Lower lobe of right lung (tissue), 2 donors: ENCODE measurements at regions not wholly inside any gene's neighbourhood (a gene's known extent, or its start where the extent isn't known, plus 50 kb on each side); places are given as distances from the start of the nearest gene placed in this dataset.
"Not testable (repeated sequence)": the region's sequence is repeated elsewhere in the genome, so short reads cannot be mapped to it uniquely, and the experiment has no call there.

Experiments used
- ATAC-seq, 2 donors: fragments of 200-7000 bp; cut with Tn5 transposase; one replicate each; pipeline ENCODE4 v1.9.1; 2020 to 2022; ENCODE audit warnings: mild to moderate bottlenecking in 2 of 2, moderate library complexity in 2 of 2
- DNase-seq: peaks from one replicate; pipeline ENCODE4 v3.0.0-alpha.2; 2020
- H3K27ac ChIP-seq: fragments of 200-600 bp; one replicate; pipeline ENCODE4 v1.8.0; 2022
- H3K27me3 ChIP-seq: fragments of 200-600 bp; one replicate; pipeline ENCODE4 v1.8.0; 2022; ENCODE audit warnings: low read depth
- H3K36me3 ChIP-seq: fragments of 200-600 bp; one replicate; pipeline ENCODE4 v1.8.0; 2022; ENCODE audit warnings: mild to moderate bottlenecking
- H3K4me1 ChIP-seq: fragments of 200-600 bp; one replicate; pipeline ENCODE4 v1.8.0; 2022
- H3K4me3 ChIP-seq: fragments of 200-600 bp; one replicate; pipeline ENCODE4 v1.8.0; 2022; ENCODE audit warnings: mild to moderate bottlenecking
- H3K9me3 ChIP-seq: fragments of 200-600 bp; one replicate; pipeline ENCODE4 v1.8.0; 2022
- intact Hi-C: fragments of 100-400 bp; cut with DNase I; formaldehyde crosslinking; loops from one replicate; pipeline ENCODE4 v1.11.0; 2022
- TF ChIP-seq, protein P1 (sequence below): fragments of 200-600 bp; IDR thresholded peaks from one replicate; pipeline ENCODE4 v1.8.0; 2022; ENCODE audit warnings: antibody characterized with exemption, mild to moderate bottlenecking
- donor health status: DM: no; HTN: yes; CAD: no; lungs with severe emphysema.

DNA sequence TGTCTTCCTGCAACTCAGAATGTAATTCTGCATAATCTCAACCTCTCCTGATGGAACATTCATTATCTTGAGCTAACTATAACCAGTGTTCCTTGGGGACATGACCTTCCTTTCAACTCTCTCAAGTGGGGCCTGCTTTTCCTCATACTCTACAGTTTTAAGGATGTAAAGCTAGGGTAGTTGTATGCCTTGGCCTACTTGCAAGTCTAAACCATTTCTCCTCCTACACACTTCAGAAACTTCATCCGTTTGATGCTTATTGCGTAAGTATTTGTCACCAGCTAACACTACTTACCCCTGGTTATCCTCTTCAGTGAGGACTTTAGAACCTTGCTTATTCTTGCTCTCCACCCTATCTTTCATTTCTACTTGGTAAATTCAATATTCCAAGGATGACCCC, 548.9 kb downstream of the HINT1 start:
- no peaks in the 10 kb centered on the region for H3K27me3 ChIP-seq
- intact Hi-C loops, result no loop called here
- DNase-seq (no peak), ATAC-seq (no peak)
- H3K4me3 ChIP-seq, result no peak overlapping the region
- H3K36me3 ChIP-seq, result no peaks in the 10 kb centered on the region
- no peak overlapping the region for H3K27ac ChIP-seq
- H3K4me1 ChIP-seq, result no peaks in the 10 kb centered on the region
- H3K9me3 ChIP-seq, result no peaks in the 10 kb centered on the region
- TF ChIP-seq, protein P1, sequence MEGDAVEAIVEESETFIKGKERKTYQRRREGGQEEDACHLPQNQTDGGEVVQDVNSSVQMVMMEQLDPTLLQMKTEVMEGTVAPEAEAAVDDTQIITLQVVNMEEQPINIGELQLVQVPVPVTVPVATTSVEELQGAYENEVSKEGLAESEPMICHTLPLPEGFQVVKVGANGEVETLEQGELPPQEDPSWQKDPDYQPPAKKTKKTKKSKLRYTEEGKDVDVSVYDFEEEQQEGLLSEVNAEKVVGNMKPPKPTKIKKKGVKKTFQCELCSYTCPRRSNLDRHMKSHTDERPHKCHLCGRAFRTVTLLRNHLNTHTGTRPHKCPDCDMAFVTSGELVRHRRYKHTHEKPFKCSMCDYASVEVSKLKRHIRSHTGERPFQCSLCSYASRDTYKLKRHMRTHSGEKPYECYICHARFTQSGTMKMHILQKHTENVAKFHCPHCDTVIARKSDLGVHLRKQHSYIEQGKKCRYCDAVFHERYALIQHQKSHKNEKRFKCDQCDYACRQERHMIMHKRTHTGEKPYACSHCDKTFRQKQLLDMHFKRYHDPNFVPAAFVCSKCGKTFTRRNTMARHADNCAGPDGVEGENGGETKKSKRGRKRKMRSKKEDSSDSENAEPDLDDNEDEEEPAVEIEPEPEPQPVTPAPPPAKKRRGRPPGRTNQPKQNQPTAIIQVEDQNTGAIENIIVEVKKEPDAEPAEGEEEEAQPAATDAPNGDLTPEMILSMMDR, result no peak

DNA sequence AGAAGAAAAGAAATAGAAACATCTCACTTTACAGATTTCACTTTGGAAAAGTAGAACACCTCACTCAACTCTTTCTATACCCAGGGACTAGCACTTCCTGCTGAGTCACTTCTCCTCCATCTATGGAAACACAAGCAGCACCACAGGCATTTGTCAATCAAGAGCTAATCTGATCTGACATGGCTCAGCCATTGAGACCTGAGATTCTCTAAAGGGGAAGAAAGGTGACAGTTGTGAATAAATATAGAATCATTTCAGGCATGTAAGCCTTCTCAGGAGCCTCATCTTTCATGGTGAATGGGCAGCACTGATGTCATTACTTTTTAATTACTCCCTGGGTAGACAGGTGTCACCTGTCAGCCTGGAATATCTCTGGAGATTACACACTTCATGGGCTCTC, 559.8 kb downstream of the HINT1 start:
- TF ChIP-seq, protein P1, result no peak
- Histone ChIP-seq H3K27ac (no peak overlapping the region), H3K4me3 (no peak overlapping the region), H3K36me3 (no peaks in the 10 kb centered on the region), H3K27me3 (no peaks in the 10 kb centered on the region), H3K4me1 (no peaks in the 10 kb centered on the region), H3K9me3 (no peaks in the 10 kb centered on the region)
- intact Hi-C loops, result no loop called here
- DNase-seq (no peak), ATAC-seq (no peak)

DNA sequence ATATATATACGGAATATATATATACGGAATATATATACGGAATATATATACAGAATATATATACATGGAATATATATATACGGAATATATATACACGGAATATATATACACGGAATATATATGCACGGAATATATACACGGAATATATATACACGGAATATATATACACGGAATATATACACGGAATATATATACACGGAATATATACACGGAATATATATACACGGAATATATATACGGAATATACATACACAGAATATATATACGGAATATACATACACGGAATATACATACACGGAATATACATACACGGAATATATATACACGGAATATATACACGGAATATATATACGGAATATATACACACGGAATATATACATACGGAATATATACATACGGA, 568.4 kb downstream of the HINT1 start:
- H3K9me3 ChIP-seq, H3K27me3 ChIP-seq, H3K4me3 ChIP-seq, H3K36me3 ChIP-seq, ATAC-seq, intact Hi-C loops, DNase-seq, H3K4me1 ChIP-seq, H3K27ac ChIP-seq: not testable (repeated sequence)

DNA sequence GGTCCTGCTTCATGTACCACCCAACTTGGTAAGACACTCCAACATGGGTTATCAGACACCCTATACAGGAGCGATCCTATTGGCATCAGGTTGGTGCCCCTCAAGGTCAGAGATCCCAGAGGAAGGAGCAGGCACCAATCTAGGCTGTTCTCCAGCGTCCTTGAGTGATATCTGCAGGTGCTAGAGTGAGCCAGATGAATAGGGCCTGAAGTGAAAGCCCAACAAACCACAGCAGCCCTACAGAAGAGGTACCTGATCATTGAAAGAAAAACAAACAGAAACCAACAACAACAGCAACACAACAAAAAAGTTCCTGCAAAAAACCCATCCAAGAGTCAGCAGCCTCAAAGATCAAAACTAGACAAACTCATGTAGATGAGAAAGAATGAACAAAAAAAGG, 584.8 kb downstream of the HINT1 start:
- Histone ChIP-seq H3K27me3 (no peaks in the 10 kb centered on the region), H3K4me3 (no peak overlapping the region), H3K36me3 (no peaks in the 10 kb centered on the region), H3K27ac (no peak overlapping the region), H3K9me3 (no peaks in the 10 kb centered on the region), H3K4me1 (no peaks in the 10 kb centered on the region)
- ATAC-seq (no peak), DNase-seq (no peak)
- intact Hi-C loops, result no loop called here
- TF ChIP-seq, protein P1, result no peak

DNA sequence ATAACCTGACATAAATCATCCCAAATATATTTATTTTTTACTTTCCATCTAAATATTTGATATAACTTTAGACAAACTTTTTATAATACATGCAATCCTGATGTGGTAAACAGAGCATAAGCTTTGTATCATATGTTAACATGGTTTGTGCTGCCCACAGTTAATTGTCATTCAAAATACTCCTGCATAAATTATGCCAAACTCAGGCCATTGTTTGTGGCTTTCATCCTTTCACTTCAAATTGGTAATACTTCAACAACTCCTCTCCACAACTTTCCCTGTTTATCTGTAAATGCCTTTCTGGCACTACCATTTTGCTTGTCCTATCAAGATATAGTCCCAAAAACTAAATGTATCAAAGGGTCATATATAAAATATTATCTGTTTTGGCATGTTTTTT, 586.7 kb downstream of the HINT1 start:
- no peak overlapping the region for H3K4me3 ChIP-seq
- H3K36me3 ChIP-seq, result no peaks in the 10 kb centered on the region
- H3K4me1 ChIP-seq, result no peaks in the 10 kb centered on the region
- no peak for DNase-seq
- ATAC-seq, result no peak
- H3K27ac ChIP-seq, result no peak overlapping the region
- H3K27me3 ChIP-seq, result no peaks in the 10 kb centered on the region
- TF ChIP-seq, protein P1, result no peak
- intact Hi-C loops, result no loop called here
- no peaks in the 10 kb centered on the region for H3K9me3 ChIP-seq

DNA sequence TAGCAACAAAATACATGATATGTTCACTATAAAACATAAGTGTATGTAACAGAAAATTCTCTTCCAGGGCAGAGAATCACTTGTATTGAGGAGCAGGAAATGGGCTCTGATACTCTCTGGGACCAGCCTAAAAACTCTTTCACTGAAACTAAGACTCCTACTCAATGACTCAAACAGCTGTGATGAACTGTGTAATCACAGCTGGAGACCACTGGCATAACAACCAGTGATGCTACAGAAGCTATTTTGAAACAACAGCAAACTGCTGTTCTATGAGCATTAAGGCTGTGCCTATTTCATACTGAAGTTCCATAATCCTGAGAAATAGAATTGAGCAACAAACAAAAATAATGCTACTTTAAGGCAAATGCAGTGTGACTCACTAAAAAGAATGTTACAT, 594.0 kb downstream of the HINT1 start:
- TF ChIP-seq, protein P1, result no peak
- ATAC-seq, result no peak
- Histone ChIP-seq H3K27ac (no peak overlapping the region), H3K36me3 (no peaks in the 10 kb centered on the region), H3K9me3 (no peaks in the 10 kb centered on the region), H3K27me3 (no peaks in the 10 kb centered on the region), H3K4me1 (no peaks in the 10 kb centered on the region), H3K4me3 (no peak overlapping the region)
- intact Hi-C loops, result no loop called here
- no peak for DNase-seq
